PFSK-1 (cell line): ENCODE measurements at regions not wholly inside any gene's neighbourhood (a gene's known extent, or its start where the extent isn't known, plus 50 kb on each side); places are given as distances from the start of the nearest gene placed in this dataset.

Experiments used
- POLR2AphosphoS5 ChIP-seq: IDR thresholded peaks from 2 replicates; pipeline ENCODE4 v1.6.1; 2012; ENCODE audit warnings: low read depth, mild to moderate bottlenecking, control low read depth, low read length, moderate library complexity
- REST ChIP-seq, 2 experiments: IDR thresholded peaks; 2 replicates each; pipeline versions ENCODE4 v1.6.1 to v1.8.0; 2011 to 2012; ENCODE audit warnings: low read depth in 2 of 2, low read length in 2 of 2, control low read depth in 1 of 2, inconsistent platforms in 1 of 2, mild to moderate bottlenecking in 1 of 2, moderate library complexity in 1 of 2; ENCODE audit not compliant: insufficient read depth in 1 of 2
- TAF1 ChIP-seq: IDR thresholded peaks from 2 replicates; pipeline ENCODE4 v1.6.1; 2012; ENCODE audit warnings: low read length, control low read depth, borderline replicate concordance; ENCODE audit not compliant: insufficient read depth

- TF ChIP-seq REST (IDR thresholded peaks at IDR 0.05; ENCODE audit: insufficient read depth in 1 of 2, low read depth in 2 of 2, low read length in 2 of 2), result no peak
- no peak for TF ChIP-seq POLR2AphosphoS5
- TF ChIP-seq TAF1, result no peak
Measured at GRCh38 chr14:97924922-97925613, 1127.9 kb downstream of the VRK1 start.
